HG02623 (cell line): ENCODE measurements at regions not wholly inside any gene's neighbourhood (a gene's known extent, or its start where the extent isn't known, plus 50 kb on each side); places are given as distances from the start of the nearest gene placed in this dataset.
"Not testable (repeated sequence)": the region's sequence is repeated elsewhere in the genome, so short reads cannot be mapped to it uniquely, and the experiment has no call there.

ENCODE experiments used
- ATAC-seq: cut with Tn5 transposase; IDR thresholded peaks from one replicate; pipeline ENCODE4 v1.9.1; 2021; ENCODE audit warnings: moderate library complexity; ENCODE audit not compliant: unreplicated experiment

DNA sequence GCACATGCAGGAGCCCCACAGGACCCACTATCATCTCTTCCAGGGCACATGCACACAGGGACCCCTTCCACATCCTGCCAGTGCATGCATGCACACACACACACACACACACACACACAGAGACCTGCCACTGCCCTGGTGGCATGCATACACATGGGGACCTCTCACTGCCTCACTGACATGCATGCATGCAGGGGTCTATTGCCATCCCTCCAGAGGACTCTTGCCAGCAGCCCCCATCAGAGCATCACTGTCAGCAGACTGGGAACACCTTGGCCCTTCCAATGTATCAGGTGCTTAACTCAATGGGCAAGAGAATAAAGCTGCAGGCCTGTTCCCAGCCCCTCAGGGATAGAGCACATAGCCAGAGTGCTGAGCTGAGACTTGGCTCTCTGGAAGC, 433.6 kb upstream of the PPP1R2C start:
- ATAC-seq: no peak

DNA sequence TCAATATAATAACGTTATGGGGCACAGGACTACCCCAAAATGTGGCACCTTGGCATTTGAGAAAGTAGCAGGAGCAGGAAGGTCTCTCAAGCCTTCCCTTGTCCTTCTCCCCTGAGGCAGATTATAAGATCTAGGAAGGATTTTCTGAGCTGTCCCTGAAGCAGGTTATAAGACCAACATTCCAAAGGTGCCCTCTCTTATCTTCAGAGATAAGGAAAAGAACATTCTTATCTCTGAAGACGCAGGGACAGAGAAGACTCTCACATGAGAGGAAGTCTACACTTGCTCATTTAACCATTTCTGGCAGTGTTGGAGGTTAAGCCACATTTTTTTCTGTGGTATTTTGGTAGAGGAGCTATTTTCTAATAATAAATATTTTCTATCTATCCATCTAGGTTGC, 437.9 kb upstream of the MAOA start:
- ATAC-seq: no peak

DNA sequence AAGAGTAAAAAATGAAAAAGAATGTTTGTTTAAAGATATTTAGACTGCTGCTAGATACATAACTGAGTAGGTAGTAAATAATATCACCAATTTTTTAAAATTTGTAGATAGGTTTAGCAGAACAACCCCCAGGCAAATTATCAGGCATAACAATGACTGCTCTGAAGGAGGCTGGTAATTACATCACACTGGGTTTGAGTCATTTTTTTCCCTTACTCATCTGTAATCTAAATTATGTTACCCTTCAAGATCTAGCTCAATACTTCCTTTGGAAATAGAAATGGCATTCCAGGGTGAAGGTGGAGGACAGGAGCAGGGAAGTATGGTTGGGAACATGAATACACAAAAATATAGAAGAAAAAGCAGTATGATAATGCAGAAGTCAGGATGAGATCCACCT, 431.6 kb upstream of the MAOA start:
- ATAC-seq: no peak

GRCh38 chrX:43225626-43226328, 430.3 kb upstream of the MAOA start:
- ATAC-seq: no peak

DNA sequence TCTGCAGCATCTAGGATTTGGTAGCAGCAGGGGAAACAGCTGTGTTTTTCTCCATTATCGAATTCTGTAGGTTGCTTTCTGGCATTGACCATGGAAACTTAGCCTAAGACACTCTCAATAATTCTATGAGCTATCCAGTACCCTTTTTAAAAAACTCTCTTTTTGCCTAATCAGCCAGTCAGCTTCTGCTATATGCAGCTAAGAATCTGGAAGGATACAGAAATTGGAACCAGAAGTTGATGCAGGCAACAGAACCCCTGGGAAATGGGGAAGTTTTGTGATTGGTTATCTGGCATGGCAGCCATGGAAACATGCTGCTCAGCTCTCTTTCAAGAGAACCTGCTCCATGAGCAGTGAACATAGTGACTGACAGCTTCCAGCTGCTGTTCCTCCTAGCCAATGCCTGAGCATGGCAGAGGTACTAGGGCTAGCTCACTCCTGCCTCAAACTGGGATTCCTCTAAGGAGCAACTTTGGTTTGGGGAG, 417.6 kb upstream of the MAOA start:
- no peak for ATAC-seq

DNA sequence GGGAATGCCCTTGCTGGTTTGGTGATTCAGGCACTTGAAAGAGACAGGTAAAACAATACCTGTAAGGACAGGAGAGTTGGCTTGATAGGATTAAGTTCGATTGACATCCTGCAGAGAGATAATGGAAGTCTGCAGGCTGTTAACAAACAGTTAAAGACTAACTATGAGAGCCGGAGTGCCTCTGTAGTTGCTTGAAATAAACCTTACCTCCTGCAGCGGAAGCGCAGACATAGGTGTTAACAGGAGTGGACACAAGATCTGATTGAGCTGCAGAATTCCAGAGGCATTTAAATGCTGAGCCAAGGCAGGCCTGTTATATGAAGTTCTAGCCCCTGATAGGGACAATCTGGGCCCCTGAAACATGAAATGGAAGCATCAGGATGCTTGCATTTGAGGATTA, 416.7 kb upstream of the MAOA start:
- ATAC-seq: no peak

DNA sequence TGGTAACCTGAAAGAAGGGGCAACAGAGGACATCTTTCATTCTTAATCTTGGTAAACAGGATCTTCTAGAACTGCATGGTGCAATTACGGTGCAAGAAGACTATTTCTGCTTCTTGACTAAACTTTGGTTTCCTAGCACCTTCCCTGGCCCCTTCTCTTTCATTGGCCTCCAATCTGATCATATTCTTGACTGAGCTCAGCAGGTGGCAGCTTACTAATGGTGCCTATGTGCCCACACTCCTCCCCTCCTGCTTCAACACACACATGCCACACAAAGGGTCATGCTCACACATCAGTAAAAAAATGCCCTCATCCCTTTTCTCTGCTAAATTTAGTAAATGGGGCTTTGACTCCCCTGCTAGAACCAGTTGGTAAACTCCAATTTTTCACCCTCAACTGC, 400.5 kb upstream of the MAOA start:
- no peak for ATAC-seq

- ATAC-seq: no peak
These were observed 389.6 kb upstream of the MAOA start for GRCh38 chrX:43266487-43266886.

DNA sequence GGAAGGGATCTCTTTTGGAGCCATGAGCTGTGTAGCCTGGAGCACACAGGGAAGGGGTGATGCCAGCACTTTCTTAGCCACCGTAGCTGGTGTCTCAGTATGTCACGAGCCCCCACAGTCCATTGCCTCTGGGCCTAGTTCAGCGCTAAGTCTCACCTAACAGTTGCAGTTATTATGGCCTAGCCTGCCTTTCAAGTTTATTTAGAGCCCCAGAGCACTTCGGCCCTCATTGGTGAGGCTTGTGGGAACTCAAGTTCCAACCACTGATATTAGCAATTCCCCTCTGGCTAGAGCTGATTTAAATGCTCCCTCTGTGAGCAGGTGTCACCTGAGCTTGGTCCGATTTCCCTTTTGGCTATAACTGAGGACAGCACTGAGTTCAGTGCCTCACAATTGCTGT, 388.4 kb upstream of the MAOA start:
- no peak for ATAC-seq

- ATAC-seq: no peak
These were observed 386.9 kb upstream of the MAOA start for GRCh38 chrX:43269201-43269600.

DNA sequence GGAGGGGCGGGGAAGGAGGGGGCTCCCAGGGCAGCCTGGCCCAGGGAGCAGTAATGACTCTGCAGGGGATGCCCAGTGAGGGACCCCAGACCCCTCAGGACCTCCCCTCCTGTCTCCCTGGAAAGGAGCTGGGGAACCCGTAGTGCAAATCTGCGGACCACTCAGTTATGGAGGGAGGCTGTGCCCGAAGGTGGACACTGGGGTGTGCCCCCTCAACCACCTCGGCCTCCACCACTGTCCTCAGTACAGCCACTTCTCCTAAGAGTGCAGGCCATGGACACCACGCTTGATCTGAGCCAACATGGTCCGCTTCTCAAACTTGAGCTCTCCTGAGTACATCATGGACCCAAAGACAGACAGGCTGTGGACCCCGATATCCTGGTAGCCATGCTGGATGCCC, 378.2 kb upstream of the MAOA start:
- ATAC-seq: no peak

- no peak for ATAC-seq
These were observed 377.7 kb upstream of the MAOA start for GRCh38 chrX:43278440-43278839.

- no peak for ATAC-seq
These were observed 376.7 kb upstream of the MAOA start for GRCh38 chrX:43279341-43279808.

GRCh38 chrX:43283187-43283586, 372.9 kb upstream of the MAOA start:
- no peak for ATAC-seq

- ATAC-seq: not testable (repeated sequence)
These were observed 344.5 kb upstream of the MAOA start for GRCh38 chrX:43311625-43312024.

GRCh38 chrX:43313035-43313434, 343.1 kb upstream of the MAOA start:
- no peak for ATAC-seq

- ATAC-seq: no peak
These were observed 341.6 kb upstream of the MAOA start for GRCh38 chrX:43314525-43314924.

DNA sequence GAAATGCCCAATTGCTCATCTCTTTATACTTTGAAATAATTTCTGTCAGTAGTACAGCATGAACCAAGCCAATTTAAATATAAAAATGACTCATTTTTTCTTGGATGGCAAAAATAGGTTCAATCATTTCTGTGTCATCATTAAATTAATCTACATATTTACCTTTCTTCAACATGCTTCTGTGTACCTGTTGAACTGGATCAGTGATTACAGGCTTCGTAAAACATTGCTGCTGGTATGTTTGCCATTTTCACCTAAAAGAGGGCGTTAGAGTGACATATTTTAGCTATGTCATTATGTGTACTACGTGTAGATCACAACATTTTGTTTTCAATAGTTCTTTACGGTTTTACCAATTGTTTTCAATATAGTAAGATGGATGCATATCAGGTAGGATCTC, 340.5 kb upstream of the MAOA start:
- no peak for ATAC-seq

- no peak for ATAC-seq
These were observed 340.0 kb upstream of the MAOA start for GRCh38 chrX:43316146-43316545.

DNA sequence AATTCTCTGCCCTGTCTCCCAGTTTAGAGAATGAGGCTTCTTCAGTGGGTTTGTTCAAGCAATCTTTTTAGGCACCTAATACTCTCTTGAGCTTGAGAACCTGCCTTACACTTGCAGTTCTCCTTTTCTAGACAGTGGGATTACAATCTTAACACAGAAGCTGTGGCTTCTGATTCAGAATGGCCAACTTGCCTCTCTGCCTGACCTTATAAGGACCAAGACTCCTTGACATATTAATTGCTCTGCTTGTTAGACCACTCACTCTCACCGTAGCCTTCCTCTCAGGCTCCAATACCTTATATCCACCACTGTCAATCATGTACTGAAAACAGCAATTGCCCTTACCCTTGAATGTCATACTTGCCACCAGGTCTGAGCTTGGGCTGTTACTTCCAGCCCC, 338.7 kb upstream of the MAOA start:
- ATAC-seq: no peak

- no peak for ATAC-seq
These were observed 327.6 kb upstream of the MAOA start for GRCh38 chrX:43328358-43328946.

DNA sequence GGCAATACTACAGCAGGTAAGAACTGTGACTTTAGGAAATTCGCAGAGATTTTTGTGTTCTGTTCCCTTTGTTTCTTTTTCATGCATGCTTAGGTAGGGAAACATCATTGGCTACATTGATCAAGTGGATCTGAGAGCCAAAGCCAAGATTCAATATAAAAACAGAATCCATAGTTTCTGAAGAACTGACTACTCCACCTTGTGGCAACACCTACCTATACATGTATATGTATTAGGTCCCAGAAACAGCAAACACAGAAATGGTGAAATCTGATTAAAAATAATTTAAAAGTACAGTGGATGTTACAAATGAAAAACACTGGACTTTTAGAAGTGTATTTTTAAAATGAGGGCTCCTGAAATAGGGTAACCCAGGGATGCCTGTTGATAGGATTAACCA, 322.6 kb upstream of the MAOA start:
- no peak for ATAC-seq

DNA sequence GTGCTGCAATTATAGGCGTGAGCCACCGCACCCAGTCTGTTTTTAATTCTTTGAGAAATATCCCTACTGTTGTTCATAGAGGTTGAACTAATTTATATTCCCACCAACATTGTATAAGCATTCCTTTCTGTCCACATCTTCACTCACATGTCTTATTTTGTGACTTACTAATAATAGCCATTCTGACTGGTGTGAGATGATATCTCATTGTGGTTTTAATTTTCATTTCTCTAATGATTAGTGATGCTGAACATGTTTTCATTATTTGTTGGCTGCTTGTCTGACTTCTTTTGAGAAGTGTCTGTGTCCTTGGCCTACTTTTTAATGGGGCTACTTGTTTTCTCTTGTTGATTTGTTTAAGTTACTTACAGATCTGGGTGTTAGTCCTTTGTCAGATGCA, 310.9 kb upstream of the MAOA start:
- no peak for ATAC-seq
